A549 (cell line): ENCODE measurements at regions not wholly inside any gene's neighbourhood (a gene's known extent, or its start where the extent isn't known, plus 50 kb on each side); places are given as distances from the start of the nearest gene placed in this dataset.

Experiments used
- FOSB ChIP-seq: fragments of 250-450 bp; sonication (Bioruptor Pico); IDR thresholded peaks from 2 replicates; pipeline ENCODE4 v1.5.0; 2020; ENCODE audit warnings: mild to moderate bottlenecking, moderate library complexity
- HDAC2 ChIP-seq: fragments of 200-600 bp; sonication (generic); IDR thresholded peaks from 2 replicates; pipeline ENCODE4 v1.6.1; 2016
- JUNB ChIP-seq: fragments of >200 bp; sonication (Bioruptor Twin); formaldehyde crosslinking; IDR thresholded peaks from 2 replicates; pipeline ENCODE4 v1.6.1; 2016
- POLR2A ChIP-seq: IDR thresholded peaks from 2 replicates; pipeline ENCODE4 v1.6.1; 2012; ENCODE audit warnings: mild to moderate bottlenecking, low read length
- TP53 ChIP-seq: fragments of 250-450 bp; sonication (Bioruptor Pico); IDR thresholded peaks from 2 replicates; pipeline ENCODE4 v1.5.0; 2021; ENCODE audit warnings: mild to moderate bottlenecking, moderate library complexity
- TF ChIP-seq, protein P1 (sequence below): fragments of >200 bp; sonication (Bioruptor Twin); formaldehyde crosslinking; IDR thresholded peaks from 3 replicates; pipeline ENCODE4 v1.5.1; 2016
- TF ChIP-seq, protein P2 (sequence below): IDR thresholded peaks from 2 replicates; pipeline ENCODE4 v1.6.1; 2012

GRCh38 chr13:47349211-47349610, 452.4 kb upstream of the HTR2A start:
- TF ChIP-seq FOSB (no peak), JUNB (no peak), TP53 (CRISPR knock-in tag) (no peak), POLR2A (no peak), HDAC2 (no peak)
- TF ChIP-seq, protein P1, sequence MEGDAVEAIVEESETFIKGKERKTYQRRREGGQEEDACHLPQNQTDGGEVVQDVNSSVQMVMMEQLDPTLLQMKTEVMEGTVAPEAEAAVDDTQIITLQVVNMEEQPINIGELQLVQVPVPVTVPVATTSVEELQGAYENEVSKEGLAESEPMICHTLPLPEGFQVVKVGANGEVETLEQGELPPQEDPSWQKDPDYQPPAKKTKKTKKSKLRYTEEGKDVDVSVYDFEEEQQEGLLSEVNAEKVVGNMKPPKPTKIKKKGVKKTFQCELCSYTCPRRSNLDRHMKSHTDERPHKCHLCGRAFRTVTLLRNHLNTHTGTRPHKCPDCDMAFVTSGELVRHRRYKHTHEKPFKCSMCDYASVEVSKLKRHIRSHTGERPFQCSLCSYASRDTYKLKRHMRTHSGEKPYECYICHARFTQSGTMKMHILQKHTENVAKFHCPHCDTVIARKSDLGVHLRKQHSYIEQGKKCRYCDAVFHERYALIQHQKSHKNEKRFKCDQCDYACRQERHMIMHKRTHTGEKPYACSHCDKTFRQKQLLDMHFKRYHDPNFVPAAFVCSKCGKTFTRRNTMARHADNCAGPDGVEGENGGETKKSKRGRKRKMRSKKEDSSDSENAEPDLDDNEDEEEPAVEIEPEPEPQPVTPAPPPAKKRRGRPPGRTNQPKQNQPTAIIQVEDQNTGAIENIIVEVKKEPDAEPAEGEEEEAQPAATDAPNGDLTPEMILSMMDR: no peak
- TF ChIP-seq, protein P2, sequence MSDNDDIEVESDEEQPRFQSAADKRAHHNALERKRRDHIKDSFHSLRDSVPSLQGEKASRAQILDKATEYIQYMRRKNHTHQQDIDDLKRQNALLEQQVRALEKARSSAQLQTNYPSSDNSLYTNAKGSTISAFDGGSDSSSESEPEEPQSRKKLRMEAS: no peak
